GM18951 (cell line): ENCODE measurements at regions not wholly inside any gene's neighbourhood (a gene's known extent, or its start where the extent isn't known, plus 50 kb on each side); places are given as distances from the start of the nearest gene placed in this dataset.

Experiments used
- POLR2A ChIP-seq: IDR thresholded peaks from 4 replicates; pipeline ENCODE4 v1.6.1; 2011; ENCODE audit warnings: mild to moderate bottlenecking; ENCODE audit not compliant: insufficient read length, insufficient read depth; ENCODE audit errors: extremely low read depth
- in situ Hi-C: fragments of 300-500 bp; cut with MboI; formaldehyde crosslinking; loops from one replicate; pipeline ENCODE4 v1.12.0; 2022; ENCODE audit warnings: low sequenced_read_pairs, mixed read lengths, inconsistent platforms; ENCODE audit not compliant: unreplicated experiment

GRCh38 chr1:55969322-55969721, 610.0 kb downstream of the PLPP3 start:
- in situ Hi-C loops: no loop called here
- TF ChIP-seq POLR2A: no peak

- no peak for TF ChIP-seq POLR2A
- in situ Hi-C loops: no loop called here
These were observed 610.7 kb downstream of the PLPP3 start for GRCh38 chr1:55968661-55969060.

DNA sequence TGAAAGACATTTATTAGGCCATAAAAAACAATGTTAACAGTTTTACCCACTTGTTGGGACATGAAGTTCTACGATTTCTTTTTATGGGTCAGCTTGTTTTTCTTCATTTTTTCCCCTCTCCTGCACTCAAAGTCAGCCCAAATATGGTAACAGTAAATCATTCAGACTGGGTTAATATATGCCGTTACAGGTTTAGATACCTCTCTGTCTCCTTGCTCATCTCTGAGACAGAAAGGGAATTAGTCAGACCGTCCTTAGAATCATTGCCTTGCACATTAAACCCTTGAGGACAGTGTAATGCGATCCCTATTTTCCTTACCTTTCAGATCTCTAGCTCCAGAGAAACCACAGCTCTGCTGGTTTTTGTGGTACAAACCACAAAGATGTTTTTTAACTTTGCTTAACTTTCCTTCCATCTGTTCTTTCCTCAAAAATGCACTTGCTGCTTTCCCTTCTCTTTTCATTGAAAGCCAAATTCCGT, 613.3 kb downstream of the PLPP3 start:
- TF ChIP-seq POLR2A: no peak
- in situ Hi-C loops: no loop called here

DNA sequence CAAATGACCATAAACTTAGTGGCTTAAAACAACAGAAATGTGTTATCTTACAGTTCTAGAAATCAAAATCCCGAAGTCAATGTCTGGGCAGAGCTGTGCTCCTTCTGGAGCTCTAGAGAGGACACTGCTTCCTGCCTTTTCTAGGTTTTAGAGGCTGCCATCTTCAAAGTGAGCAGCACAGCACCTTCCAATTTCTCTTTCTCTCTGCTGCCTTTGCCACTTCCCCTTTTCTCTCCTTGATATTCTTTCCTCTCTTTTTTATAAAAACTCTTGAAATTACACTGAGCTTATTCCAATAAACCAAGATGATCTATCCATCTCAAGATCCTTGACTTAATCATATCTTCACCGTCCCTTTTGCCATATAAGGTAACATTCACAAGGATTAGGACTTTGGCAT, 616.9 kb downstream of the PLPP3 start:
- in situ Hi-C loops: no loop called here
- TF ChIP-seq POLR2A: no peak

DNA sequence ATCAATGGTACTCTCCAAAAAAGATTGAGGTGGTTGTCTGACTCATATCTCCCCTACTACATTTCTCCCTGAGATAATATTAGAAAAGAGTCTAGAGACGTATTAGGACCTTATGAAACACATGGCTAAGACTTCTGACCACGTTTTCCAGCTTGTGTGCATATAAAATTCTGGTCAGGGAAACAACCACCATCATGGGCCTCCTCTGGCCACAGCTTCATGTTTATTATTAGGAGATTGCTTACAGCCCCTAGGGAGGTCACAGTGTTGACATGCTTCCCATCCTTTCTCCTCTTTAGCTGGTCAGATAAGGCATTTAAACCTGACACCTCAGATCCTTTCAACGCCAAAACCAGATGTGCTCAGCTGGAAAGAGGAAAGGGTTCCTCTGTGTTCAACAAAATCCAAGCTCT, 620.2 kb downstream of the PLPP3 start:
- no peak for TF ChIP-seq POLR2A
- in situ Hi-C loops: no loop called here

GRCh38 chr1:55958498-55958897, 620.9 kb downstream of the PLPP3 start:
- no peak for TF ChIP-seq POLR2A
- in situ Hi-C loops: no loop called here

- in situ Hi-C loops: no loop called here
These were observed 622.1 kb downstream of the PLPP3 start for GRCh38 chr1:55957276-55957675.

DNA sequence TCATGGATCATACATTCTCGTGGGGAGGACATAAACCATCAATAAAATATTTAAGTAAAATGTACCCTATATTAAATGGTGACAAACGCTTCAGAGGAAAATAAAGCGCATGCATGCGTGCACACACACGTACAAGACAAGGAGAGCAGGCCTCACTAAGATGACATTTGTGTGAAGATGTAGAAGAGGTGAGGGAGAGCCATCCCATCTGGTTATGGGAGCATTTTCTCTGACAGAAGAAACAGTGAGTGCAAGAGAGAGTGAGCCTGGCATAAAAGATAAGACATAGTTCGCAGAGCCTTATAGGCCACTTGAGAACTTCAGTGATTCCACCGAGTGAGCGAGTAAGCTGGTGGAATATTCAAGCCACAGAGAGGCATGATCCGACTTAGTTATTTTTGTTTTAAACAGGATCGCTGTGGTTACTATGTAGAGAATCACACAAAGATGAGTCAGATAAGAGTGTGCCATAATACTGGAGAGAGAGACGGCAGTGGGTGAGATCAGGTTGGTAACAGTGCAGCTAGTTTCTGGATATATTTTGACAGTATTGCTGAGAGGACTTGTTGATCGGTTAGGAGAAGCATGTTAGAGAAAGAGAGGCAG, 624.2 kb downstream of the PLPP3 start:
- in situ Hi-C loops: no loop called here
- TF ChIP-seq POLR2A: no peak

More at GRCh38 chr1:55957276-55957675, 622.1 kb downstream of the PLPP3 start:
- TF ChIP-seq POLR2A: no peak

DNA sequence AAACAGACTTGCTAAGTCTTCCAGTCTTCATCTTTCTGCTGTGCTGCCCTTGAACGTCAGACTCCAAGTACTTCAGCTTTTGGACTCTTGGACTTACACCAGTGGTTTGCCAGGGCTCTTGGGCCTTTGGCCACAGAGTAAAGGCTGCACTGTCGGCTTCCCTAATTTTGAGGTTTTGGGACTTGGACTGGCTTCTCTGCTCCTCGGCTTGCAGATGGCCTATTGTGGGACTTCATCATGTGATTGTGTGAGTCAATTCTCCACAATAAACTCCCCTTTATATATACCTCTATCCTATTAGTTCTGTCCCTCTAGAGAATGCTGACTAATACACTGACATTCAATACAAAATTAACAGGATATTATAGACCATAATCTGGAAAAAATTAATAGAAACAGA, 628.1 kb downstream of the PLPP3 start:
- in situ Hi-C loops: no loop called here
- TF ChIP-seq POLR2A: no peak

DNA sequence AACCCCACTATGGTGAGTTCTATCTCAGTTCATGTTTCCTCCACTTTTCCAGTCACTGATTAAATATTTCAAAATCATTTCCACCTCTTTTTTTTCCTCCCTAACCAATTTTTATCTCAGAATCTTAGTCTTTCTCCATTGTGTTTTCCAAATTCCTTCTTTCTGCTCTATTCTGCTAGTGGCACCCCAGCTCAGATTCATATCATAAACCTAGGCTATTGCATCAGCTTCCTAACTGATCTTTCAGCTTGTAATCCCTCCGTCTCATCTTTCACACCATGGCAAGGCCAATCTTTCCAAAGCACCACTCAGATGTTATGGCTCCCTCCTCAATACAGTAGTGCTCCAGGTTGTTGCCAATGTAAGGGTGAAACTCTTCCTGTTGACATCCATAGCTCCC, 631.9 kb downstream of the PLPP3 start:
- in situ Hi-C loops: no loop called here
- TF ChIP-seq POLR2A: no peak

GRCh38 chr1:55943721-55944435, 635.5 kb downstream of the PLPP3 start:
- in situ Hi-C loops: no loop called here
- no peak for TF ChIP-seq POLR2A

- no peak for TF ChIP-seq POLR2A
- in situ Hi-C loops: no loop called here
These were observed 636.4 kb downstream of the PLPP3 start for GRCh38 chr1:55943012-55943411.

- in situ Hi-C loops: no loop called here
- TF ChIP-seq POLR2A: no peak
These were observed 639.5 kb downstream of the PLPP3 start for GRCh38 chr1:55939866-55940265.

GRCh38 chr1:55938861-55939260, 640.5 kb downstream of the PLPP3 start:
- in situ Hi-C loops: no loop called here
- TF ChIP-seq POLR2A: no peak

- in situ Hi-C loops: no loop called here
- TF ChIP-seq POLR2A: no peak
These were observed 641.0 kb downstream of the PLPP3 start for GRCh38 chr1:55938376-55938850.
